SHP77 treated with DMSO at 0.1 percent for 48 hours (cell line): ENCODE measurements at regions not wholly inside any gene's neighbourhood (a gene's known extent, or its start where the extent isn't known, plus 50 kb on each side); places are given as distances from the start of the nearest gene placed in this dataset.
"Not testable (repeated sequence)": the region's sequence is repeated elsewhere in the genome, so short reads cannot be mapped to it uniquely, and the experiment has no call there.

Source experiments
- DNase-seq: peaks from one replicate; lab custom pipeline; 2025; lab: John Stamatoyannopoulos, UW

DNA sequence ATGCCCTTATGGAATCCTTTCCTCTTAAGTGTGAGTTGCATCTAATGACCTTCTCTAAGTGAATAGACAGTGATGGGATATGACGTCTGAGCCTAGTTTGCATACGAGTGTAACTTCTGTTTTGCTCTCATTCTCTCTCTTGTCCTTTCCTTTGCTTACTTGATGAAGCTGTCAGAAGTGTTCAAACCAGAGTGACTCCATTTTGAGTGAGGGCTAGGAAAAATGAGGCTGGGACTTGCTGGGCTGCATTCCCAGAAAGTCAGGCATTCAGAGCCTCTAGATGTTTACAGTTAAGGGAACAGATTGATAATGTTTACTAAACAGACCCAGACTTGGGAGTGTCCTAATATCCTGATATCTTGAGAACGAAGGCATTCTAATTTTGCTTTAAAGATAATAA lies 311.2 kb upstream of the SOX4 start:
- not testable (repeated sequence) for DNase-seq

DNA sequence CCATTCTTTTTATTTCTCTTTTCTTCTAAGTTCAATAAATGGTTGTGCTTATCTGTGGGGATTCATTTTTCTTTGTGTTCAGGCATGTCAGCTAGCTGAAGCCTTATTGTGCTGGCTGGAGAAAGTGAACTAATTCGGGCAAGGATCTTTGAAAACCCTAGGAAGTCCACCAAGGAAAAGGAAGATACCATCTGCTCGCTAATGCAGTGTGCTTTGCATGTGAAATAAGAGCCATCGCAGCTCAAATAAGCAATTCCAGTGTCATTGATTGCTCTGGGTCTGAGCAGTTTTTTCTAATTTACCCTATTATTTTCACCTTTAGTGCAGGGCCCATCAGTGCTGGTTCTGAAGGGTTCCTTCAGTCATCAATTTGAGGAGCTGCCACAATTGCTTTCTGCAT lies 309.4 kb upstream of the SOX4 start:
- no peak for DNase-seq

DNA sequence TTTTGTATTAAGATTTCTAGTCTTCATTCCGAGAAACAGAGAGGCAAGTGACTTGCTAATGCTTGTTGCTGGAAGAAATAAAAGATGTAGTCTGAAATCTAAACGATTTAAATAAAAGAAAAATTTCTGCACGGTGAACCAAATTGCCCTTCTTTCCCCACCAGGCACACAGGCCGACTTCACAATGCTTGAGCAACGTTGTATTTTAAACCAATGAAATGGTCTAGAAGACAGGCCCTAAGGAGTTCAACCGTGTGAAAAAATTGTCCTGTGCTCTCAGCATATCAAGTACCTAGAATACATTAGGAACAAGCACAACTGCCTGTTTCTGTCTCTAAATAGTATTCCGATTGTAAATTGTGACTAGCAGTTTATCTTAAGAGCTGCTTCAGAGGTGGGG lies 308.8 kb upstream of the SOX4 start:
- no peak for DNase-seq

DNA sequence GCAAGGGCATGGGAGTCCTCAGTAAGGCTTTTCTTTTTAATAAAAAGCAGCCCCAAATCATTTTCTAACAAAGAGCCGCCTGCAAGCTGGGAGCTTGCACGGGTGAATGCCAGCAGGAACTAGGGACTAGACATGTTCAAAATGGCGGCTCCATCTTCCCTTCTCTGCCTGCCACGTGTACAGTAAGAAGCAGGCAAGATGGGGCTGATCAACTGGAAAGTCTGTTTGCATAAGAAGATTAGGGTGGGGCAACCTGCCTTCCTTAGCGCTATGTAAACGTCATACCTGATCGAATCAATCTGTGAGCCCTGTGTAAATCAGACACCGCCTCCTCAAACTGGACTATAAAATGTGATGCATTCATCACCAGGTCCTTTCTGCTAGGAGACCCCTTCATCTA lies 299.4 kb upstream of the SOX4 start:
- DNase-seq = no peak

DNA sequence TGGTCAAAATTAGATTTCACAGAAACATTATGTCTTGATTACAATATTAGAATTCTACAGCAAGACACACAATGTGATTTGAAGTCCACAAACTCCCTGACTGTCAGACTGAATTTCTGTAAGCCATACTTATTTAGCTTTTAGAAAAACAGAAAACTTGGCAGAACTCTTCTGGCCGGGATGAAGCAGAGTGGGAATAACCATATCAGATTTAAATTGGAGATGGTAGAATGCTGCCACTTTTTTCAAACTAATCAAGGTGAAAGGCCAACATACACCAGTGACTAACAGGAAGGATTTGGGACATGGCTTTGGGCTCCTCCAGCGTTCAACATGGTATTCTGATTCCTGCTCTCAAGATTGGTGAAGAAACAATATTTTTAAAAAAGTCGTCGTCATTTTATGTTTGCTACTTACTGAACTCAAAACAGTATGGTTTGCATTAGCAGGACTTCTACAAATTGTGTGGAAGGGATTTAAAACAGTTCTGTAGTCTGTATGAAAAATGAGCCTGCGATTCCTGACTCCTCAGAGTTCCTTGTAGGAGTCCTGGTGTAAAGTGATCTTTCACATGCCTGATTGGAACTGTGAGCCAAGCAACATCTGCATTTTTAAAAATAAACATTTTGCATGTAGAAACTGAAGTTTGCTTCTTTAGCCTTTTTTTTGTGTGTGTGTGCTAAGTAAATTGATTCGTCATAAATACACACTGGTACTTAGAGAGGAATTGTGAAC lies 297.9 kb upstream of the SOX4 start:
- DNase-seq = no peak

DNA sequence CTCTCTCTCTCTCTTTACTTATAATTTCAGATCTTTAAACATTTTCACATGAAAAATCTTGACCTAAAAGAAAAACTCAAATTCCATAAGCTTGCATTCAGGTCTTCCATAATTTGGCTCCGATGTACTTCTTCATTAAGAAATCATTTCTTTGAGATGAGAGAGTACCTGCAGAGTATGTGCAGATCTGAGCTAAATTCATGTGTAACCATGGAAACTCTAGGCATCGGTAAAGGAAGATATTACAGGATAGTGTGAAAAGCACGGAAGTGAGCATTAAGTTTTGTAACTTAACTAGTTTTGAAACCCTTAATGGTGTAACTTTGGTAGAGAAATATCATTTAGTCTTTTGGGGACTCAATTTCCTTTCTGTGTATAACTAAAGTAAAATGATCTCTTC lies 295.9 kb upstream of the SOX4 start:
- DNase-seq = no peak

DNA sequence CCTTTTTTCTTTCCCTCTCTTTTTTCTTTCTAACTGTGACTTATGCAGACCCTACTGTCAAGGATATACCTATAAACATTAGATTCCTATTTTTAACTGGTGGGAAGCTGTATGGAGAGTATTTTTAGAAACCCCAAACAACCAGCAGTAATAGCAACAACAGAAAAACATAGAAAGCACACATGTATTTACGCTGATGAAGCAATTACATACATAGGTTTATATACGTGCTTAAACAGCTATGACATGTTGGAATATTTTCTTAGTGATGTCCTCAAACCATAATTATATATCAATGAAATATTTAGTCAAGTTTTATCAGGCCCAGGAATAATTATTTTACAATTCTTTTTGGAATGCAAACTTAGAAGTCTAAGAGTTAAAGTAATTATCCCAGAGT lies 294.3 kb upstream of the SOX4 start:
- no peak for DNase-seq

DNA sequence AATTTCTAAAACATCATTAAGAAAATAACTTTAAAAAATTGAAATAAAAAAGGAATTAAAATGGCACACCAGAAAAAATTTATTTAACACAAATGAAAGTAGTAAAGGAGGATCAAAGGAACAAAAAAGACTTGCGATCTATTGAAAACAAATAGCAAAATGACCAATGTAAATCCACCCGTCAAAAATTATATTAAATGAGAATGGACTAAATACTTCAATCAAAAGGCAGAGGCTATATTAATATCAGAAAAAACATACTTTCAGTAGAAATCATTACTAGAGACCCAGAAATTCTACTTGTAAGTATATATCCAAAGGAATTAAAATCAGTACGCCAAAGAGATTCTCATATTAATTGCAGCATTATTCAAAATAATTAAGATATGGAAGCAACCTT lies 293.1 kb upstream of the SOX4 start:
- DNase-seq = no peak

DNA sequence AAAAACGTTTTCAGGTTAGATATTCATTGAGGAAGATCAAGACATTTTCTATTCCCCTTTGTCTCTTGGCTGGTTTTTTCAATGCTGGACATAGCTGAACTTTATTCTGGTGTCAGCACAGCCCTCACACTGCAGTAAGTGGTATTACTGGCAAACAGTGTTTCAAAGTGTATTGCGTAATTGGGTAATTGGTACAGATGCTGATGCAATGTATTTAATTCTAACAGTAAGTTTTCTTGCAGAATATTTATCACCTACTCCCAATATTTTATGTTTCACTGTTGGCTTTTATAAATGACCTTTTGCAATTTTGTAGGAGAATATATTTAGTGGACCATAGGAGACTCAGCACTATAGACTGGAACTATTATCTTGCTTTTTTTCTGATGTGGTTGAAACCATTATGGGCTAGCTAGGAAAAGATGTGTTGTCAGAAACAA lies 287.6 kb upstream of the SOX4 start:
- DNase-seq = no peak

DNA sequence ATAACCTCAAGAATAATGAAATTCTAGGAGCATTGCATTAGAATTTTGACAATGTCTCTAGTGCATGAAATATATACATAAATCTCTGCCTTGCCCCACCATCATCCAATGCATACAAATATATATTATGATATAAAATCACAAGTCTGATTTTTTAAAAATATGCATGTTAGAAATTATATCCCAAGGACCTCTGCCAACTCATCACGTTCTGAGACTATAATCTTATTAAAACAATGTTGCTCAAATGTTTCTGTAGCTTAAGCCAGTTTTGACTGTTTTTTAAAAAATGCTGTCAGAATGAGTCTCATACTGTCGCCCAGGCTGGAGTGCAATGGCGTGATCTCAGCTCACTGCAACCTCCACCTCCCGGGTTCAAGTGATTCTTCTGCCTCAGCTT lies 287.0 kb upstream of the SOX4 start:
- DNase-seq = no peak

DNA sequence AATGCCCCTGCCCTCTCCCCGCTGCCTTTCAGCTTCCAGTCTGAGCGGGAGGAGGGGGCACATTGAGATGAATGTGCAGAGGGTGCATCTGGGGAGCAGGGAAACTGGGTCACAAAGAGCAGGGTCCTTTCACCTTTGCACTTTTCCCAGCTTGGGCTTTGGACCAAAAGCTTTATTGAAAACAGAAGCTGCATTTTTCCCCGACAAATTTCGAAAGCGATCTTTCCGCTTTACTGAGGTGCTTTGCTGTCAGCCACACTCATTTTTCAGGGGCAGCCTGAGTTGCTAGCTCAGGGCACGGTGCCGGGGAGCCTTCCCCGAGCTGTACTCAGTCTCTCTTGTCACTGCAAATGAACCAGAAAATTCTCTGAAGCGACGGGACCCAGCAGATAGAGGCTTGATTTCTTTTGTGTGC lies 283.7 kb upstream of the SOX4 start:
- DNase-seq = no peak

DNA sequence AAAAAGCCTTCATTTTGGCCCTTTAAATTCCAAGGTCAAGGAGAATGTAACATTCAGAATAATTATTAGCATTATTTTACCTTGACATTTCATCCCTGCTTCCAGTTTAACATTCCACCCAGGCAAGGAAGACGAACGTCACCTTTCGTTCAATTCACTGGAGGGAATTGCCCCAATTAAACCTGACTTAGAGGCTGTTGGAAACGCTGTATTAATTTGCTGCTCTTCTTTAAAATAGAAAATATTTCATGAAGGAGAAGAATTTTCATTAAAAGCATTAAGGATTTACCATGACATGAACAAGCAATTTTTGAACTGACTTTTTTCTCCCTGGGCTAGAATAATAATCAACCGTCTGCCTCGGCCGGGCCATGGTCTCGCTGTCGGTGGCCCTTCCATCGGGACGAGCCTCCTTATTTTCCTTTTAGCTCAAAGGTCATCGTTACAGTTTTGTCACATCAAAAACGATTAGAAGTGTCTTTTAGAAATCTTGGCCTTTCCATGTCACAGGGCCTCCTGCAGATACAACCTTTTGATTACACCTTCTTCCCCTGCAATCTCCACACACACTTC lies 282.9 kb upstream of the SOX4 start:
- no peak for DNase-seq

DNA sequence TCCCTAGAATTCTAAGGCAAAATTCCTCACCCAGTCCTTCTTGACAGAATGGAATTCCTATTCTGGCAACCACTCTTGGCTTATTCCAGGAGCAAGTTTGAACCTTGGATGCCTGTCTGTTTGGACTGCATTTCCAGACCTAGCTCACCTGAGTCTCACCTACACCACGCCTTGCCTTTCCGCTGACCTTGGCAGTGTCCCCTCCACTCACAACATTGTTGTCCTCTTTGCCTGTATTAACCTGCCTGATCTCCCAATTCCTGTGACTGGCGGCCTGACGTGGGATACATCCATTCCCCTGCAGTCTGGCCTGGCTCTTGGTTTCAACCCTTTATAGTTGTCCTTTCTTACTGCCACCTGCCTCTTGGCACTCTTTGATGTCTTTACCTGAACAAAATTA lies 281.4 kb upstream of the SOX4 start:
- no peak for DNase-seq

DNA sequence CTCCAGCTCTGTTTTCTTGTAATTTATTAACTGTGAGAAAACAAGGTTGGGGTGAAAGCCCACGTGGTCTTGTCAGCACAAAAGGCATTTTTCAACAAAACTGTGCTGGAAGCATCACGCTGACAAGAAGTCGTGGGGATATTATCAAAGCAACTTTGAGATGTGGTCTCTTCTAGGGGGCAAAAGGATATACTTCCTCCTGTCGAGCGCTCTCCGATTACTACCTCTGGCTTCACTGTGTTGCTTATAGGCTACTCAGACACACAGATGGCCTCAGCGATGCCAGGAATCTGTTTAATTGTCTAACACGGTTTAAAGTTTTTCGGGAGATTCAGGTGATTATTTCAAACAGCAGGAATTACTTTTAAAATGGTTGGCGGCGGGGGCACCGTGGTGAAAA lies 275.9 kb upstream of the SOX4 start:
- no peak for DNase-seq

DNA sequence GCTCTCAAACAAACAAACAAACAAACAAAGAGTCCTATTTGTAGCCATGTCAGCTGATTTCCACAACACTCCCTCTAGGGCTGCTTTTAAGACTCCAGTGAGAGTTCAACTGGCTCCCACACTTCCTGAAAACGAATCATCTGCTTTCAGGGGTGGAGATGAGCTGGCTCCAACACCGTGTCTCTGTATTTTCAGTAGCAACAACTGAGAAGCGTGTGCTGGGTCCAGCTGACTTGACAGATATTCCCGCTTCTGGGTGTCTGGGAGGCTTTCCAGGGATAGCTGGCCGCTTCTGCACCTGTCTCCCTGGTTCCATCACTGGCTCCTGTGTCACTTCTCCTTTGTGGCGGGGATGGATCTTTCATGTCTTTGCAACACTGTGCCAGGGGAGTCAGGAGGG lies 272.5 kb upstream of the SOX4 start:
- DNase-seq = no peak

DNA sequence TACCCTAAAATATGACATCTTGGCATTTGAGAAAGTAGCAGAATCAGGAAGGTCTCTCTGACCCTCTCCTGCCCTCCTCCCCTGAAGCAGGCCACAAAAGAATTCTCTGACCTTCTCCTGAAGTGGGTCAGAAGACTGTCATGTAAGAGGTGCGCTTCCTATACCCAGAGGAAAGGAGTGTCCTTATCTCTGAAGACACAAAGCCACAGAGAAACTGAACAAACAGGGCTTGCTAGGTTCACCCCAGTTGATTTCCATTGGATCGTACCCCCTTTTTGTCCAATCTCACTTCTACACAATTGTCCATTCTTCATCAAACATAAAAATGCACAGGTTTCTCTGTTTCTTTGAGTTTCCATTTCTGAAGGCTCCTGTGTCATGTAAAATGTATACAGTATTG lies 272.0 kb upstream of the SOX4 start:
- DNase-seq = no peak

DNA sequence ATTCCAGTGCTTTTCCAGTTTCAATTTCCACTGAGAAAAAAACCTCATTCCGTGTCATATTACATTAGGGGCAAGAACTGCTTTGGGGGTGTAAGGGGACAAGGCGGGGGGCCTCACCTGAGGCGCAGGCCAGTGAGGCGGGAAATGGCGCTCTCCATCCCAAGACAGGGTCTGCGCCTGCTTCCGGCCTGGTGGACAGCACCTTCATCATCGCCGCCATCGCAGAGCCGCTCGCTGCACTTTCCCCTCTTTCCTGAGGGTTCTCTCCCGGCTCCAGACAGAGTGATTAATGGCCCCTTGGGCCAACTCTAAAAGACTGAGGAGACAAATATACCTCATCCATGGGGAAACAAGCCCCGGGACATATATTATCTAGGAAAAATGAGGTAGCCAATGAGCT lies 270.0 kb upstream of the SOX4 start:
- DNase-seq = no peak

DNA sequence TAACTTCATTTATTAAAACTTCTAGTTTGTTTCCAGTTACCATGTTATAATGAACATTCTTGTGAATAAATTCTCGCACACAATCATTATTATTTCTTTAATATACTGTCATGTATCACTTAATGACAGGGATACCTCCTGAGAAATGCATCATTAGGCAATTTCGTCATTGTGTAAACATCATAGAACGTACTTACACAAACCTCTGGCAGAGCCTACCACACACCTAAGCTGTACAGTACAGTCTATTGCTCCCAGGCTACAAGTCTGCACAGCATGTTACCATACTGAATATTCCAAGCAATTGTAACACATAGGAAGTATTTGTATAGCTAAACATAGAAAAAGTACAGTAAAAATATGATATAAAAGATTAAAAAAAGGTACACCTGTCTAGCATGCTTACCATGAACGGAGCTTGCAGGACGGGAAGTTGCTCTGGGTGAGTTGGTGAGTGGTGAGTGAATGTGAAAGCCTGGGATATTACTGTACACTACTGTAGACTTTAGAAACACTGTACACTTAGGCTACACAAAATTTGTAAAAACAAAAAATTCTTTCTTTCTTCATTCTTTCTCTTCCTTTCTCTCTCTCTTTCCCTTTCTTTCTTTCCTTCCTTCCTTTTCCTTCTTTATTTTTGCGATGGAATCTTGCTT lies 268.2 kb upstream of the SOX4 start:
- peak; percentile 51 for DNase-seq

DNA sequence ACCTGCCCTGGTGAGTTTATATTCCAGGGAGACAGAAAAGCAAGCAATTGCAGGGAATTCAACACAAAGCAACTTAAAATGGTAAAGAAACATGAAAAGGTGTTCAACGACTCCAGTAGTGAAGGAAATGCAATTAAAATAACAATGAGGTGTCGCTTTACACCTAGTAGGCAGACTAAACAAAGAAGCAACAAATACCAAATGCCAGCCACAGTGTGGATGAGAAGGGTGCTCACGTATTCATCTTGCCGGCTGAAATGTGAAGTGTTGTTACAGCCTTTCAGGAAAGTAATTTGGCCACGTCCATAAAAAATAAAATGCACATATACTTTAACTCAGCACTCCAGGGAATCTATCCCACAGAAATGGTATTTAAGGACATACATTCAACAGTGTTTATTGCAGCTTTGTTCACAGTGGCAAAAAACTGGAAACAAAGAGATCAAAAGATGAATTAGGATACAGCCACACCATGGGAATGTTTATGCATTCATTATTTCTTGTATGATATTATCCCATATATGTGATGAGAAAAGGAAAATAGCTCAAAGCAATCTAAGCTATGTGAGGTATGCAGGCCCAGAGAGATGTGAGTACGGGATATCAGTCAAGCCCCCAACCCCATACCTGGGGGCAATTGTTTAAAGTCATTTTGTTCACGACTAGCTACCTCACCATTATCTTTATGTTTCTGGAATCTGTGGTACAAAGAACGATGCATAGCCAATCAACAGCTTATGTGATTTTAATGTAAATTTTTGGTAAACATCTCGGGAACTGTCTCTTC lies 266.0 kb upstream of the SOX4 start:
- DNase-seq = no peak

DNA sequence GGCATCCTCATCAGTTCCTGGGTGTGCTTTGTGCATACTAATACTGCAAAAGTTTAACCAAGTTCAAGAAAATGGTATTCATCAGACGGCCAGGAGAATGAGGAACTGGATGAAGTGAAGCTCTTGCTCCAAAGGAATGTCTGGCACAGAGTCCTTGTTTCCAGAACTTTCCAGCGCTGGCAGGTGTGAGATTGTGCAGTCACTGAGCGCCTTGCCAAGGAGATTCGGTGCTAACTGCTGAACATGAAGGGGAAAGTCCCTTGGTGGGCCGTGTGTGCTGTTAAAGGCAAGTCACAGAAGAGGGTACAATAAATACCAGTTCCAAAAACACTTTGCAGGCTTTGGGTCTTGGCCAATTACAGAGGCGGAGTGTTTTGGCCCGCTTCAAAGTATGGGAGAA lies 262.3 kb upstream of the SOX4 start:
- DNase-seq = no peak

DNA sequence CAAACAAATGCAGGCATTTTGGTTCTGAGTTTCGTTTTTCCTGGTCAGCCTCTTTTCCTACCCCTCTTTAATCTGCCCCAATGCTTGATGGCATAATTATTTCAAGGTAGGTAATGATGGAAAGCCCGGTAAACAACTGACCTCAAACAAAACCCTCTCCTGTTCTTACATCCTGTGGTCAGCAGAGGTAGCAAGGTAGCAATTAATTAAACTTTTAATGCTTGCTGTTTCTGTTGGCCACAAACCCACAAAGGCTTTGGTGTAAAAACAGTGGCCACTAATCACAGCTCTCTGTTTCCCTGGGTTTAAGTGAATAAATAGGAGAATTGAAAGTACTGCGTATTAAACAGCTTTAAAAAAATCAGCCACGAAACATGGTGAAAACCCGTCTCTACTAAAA lies 261.5 kb upstream of the SOX4 start:
- no peak for DNase-seq

DNA sequence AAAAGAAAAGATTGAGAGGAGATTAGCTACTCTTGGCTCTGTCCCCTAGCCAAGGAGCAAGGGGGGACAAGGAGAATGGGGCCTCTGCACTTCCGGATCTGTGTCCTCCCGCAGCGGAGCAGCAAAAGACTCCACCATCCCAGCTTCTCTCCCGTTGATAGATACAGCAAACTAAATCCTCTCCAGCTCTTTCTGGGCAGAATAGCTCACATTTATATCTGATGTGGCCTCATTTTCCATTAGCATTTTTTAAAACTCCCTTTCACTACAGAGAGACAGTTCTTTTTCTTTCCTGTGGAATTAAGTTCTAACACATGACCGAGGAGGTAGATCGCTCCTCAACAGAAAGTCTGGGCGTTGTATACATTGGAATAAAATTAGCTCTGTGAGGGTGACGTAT lies 260.9 kb upstream of the SOX4 start:
- no peak for DNase-seq

DNA sequence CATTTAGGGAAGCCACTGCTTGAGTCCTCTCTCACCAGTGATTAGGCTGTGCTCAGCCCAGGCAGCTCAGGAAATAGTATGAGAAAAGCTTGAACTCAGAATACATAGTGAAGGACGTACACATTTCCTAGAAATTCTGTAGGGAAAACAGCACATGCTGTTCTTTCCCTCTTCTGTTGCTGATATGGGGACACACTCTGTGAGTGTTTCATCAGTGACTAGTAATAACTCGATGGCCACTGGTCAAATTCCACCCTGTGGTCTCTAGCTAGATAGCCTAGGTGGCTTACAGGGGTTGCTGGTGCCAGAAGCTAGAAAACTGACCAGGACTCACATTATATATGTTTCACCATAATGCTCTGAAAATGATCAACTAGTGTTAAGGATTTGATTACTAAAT lies 259.8 kb upstream of the SOX4 start:
- DNase-seq = no peak
